Eye (tissue), 1 donor: ENCODE measurements at regions not wholly inside any gene's neighbourhood (a gene's known extent, or its start where the extent isn't known, plus 50 kb on each side); places are given as distances from the start of the nearest gene placed in this dataset.
"Not testable (repeated sequence)": the region's sequence is repeated elsewhere in the genome, so short reads cannot be mapped to it uniquely, and the experiment has no call there.

Experiments used
- DNase-seq: peaks from one replicate; pipeline ENCODE4 v3.0.0-alpha.2; 2015

DNA sequence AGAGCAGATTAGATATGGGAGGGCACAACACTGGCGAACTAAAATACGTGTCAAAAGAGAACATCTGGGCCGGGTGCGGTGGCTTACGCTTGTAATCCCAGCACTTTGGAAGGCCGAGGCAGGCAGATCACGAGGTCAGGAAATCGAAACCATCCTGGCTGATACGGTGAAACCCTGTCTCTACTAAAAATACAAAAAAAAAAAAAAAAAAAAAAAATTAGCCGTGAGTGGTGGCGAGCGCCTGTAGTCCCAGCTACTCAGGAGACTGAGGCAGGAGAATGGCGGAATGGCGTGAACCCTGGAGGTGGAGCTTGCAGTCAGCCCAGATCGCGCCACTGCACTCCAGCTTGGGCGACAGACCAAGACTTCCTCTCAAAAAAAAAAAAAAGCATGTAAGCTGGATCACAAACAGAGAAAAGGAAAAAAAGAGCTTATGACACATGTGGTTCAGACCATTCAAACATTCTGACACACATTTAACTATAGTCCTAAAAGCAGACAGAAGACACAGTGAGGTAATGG lies 1716.9 kb downstream of the SI start:
- DNase-seq, result not testable (repeated sequence)

DNA sequence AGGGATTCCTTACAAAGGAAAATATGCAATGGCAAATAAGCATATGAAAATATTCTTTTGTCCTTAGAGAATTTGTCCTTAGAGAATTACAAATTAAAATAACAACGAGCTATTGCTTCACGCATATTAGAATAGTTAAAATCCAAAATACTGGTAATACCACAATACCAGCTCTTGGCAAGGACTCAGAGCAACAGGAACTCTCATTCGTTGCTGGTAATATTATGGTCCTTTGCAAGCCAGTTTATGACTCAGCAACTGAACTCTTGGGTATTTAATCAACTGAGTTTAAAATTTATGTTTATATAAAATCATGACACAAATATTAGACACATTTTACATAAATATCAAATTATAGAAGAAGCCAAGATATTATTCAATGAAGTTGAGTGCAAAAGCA lies 1730.4 kb downstream of the SI start:
- DNase-seq, result no peak

- DNase-seq, result no peak
These were observed 1742.9 kb downstream of the SI start for GRCh38 chr3:163335429-163335828.

DNA sequence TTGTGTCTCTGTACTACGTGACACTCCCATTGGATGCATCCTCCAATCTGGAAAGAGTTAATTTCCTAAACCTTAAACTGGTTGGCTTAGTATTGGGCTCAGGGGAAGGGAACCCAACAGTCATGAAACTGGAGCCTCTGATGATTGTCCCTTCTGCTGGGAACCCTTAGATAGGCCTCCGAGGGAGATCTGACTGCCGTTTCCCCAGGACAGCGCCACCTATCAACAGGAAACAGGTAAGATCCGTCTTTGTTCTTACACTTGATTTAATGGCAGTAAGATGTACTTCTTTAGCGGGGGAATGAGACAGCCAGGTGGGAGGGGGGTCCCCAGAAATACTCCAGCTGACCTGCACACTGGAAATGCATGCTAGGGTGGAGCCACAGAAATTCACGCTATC lies 1749.6 kb downstream of the SI start:
- DNase-seq, result no peak

DNA sequence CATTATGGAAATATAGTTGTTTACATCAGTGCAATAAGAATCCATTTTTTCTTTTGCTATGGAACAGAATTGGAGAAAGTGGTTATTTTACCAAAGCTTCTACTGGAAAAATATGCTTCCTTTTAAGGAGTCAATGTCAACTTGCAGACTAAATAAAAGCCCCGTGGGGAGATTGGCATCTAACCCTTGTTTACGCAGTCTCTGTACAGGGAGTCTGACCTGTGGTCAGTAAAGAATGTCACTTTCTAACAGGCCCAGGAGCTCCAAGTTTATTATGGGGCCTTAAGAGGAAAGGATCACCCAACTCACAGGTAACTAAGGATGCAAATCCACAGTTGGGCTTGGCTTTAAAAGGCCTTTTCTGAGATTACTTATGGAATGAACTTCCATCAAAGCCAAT lies 1751.2 kb downstream of the SI start:
- DNase-seq, result no peak

DNA sequence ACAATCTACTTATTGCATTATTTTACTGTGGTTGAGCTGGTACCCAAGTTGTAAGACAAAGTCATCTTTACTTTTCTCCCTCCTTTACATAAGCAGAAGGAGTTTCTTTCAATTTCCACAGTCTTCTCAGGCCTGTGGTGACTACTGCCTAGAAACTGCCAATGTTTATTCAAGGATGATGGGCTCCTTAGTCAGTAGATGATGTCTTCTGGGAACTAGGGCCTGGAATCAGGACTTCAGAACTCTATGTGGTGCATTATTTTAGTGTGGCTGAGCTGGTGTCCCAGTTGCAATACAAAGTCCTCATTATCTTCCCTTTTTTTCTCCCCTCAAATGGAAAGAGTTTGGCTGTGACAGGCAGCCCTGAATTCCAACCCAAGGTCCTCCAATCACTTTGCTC lies 1762.5 kb downstream of the SI start:
- no peak for DNase-seq

- no peak for DNase-seq
These were observed 1771.9 kb downstream of the SI start for GRCh38 chr3:163306405-163306804.

DNA sequence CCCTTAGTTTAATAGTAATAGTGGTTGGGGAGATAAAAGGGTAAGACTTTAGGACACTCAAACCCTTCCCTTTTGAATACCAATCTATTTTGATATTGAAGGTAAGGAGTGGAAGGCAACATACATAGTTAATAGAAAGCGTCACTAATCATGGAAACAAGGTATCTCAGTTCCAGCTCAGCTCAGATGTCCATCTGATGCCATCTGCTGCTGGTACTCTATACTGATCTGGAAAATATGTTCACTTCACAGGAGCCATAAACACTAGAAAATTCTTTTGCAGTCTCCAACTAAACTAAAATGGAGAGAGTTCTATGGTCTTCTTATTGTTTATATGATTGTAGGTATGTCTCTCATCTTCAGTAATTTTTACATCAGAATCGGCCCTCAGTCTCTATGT lies 1777.1 kb downstream of the OTOL1 start:
- no peak for DNase-seq

DNA sequence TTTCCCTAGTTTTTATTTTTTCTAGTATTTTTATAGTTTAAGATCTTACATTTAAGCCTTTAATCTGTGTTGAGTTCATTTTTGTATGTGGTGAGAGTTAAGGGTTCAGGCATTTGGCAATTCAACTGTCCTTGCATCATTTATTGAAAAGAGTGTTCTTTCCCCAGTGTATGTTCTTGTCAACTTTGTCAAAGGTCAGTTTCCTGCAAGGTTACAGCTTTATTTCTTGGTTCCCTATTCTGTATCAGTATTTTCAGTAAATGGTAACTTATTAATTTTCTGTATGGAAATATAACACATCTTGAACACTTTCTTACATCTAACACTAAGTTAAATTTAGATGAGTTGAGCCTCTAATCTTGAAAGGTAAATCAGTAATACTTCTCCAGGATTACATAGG lies 1770.1 kb downstream of the OTOL1 start:
- no peak for DNase-seq

DNA sequence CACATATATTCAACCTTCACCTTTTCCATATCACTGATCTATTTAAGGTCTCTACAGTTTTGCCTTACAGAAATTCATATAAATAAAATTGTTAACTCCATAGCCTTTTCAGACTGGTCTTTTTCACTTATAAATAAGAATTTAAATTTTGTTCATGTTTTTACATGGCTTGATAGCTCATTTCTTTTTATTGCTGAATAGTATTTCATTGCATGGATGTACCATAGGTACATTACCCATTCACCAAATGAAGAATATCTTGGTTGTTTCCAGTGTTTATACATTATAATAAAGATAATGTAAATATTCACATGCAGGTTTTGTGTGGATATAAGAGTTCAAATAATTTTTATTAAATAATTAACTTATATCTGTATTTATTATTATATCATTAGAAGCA lies 1765.0 kb downstream of the OTOL1 start:
- DNase-seq, result no peak

GRCh38 chr3:163261056-163261455 lies 1764.4 kb downstream of the OTOL1 start:
- no peak for DNase-seq

- no peak for DNase-seq
These were observed 1721.7 kb downstream of the OTOL1 start for GRCh38 chr3:163218336-163218735.

- DNase-seq, result no peak
These were observed 1717.2 kb downstream of the OTOL1 start for GRCh38 chr3:163213838-163214237.

- DNase-seq, result peak; percentile 7
These were observed 1700.3 kb downstream of the OTOL1 start for GRCh38 chr3:163196815-163197374.

DNA sequence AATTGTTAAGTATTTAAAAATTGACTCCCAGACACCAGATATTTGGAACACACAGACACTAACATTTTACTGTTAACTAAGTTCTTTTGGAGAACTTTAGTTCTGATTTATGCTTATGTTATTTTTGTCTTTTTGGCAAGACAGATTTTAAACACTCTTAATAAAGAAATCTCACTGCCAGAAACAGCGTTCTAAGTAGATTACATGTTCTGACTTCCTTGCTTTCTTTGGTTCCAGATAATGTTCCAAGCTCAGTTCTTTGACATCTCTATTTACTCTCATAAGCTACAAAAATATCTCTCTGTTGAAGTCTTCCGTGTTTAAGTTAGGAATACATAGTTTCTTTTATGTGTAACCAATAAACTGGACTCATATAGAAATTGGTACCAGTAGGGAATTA lies 1699.6 kb downstream of the OTOL1 start:
- no peak for DNase-seq

- DNase-seq, result no peak
These were observed 1689.2 kb downstream of the OTOL1 start for GRCh38 chr3:163185721-163186350.

DNA sequence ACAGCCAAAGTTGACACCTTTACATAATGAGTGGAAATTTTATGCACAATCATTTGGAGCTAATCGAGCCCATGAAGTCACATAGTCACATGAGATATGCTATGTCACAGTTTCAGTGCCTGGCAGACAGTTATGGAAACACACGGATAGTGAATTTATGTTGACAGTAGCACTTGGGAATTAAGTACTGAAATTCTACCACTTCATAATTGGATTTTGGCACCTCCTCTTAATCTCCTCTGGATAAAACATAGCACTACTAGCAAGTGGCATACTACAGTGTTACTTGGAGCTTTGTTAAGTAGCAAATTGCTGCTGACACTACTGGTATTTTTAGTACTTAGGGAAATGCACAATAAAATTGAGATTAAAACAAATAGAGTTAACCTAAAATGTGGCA lies 1679.4 kb downstream of the OTOL1 start:
- no peak for DNase-seq

- not testable (repeated sequence) for DNase-seq
These were observed 1675.9 kb downstream of the OTOL1 start for GRCh38 chr3:163172513-163172912.

DNA sequence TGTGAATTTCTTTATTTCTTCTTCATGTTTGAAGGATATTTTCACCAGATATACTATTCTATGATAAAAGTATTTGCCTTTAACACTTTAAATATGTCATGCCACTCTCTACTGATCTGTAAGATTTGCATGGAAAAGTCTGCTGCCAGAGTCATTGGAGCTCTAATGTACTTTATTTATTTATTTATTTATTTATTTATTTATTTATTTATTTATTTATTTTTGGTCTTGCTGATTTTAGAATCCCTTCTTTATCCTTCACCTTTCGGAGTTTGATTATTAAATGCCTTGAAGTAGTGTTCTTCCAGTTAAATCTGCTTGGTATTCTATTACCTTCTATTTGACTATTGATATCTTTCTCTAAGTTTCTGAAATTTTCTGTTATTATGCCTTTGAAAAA lies 1669.6 kb downstream of the OTOL1 start:
- no peak for DNase-seq

- no peak for DNase-seq
These were observed 1662.7 kb downstream of the OTOL1 start for GRCh38 chr3:163159306-163159705.

GRCh38 chr3:163139600-163139999 lies 1643.0 kb downstream of the OTOL1 start:
- DNase-seq, result no peak

GRCh38 chr3:163138258-163138657 lies 1641.7 kb downstream of the OTOL1 start:
- no peak for DNase-seq

DNA sequence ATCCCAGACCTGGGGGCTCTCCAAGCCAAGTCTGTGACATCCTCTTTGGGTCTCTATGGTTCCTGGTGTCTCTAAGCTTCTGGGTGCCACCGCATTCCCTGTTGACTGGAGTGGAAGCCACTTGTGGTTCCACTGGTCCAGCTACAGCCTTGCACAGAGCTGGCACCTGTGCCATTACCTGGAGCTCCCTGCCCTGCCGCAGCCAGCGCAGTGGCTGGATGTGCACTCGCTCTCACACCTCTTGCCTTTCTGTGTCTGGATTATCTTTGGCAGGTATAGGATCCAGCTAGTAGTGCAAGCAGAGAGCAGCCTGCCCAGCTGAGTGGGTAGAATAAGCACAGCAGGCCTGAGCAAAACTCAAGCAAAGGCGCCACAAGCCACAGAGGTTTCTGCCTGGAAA lies 1635.5 kb downstream of the OTOL1 start:
- no peak for DNase-seq

- DNase-seq, result no peak
These were observed 1632.7 kb downstream of the OTOL1 start for GRCh38 chr3:163129287-163129686.

- DNase-seq, result no peak
These were observed 1629.5 kb downstream of the OTOL1 start for GRCh38 chr3:163126115-163126514.
